GM12878 (cell line): ENCODE measurements at regions not wholly inside any gene's neighbourhood (a gene's known extent, or its start where the extent isn't known, plus 50 kb on each side); places are given as distances from the start of the nearest gene placed in this dataset.

Experiments
- ATAC-seq: fragments of 200-7000 bp; cut with Tn5 transposase; 3 replicates; pipeline ENCODE4 v1.9.1; 2020; ENCODE audit warnings: mild to moderate bottlenecking, moderate library complexity
- BruUV-seq: library from RNA; stranded (reverse); fragments of 400-500 nt; replicated peaks from 2 replicates; lab custom pipeline; 2021; lab: Mats Ljungman, UMichigan
- CTCF ChIA-PET: fragments of 300-600 bp; sonication (Branson Sonifier 250); formaldehyde crosslinking; extraction: SDS; loops from one replicate; lab custom pipeline; 2021; ENCODE audit warnings: inconsistent platforms; lab: Yijun Ruan, JAX
- POLR2A ChIA-PET: fragments of 350-600 bp; formaldehyde crosslinking; extraction: SDS; loops from one replicate; lab custom pipeline; 2021; ENCODE audit warnings: inconsistent platforms; lab: Charles Lee
- RAD21 ChIA-PET: fragments of 300-600 bp; sonication (Branson Sonifier 250); formaldehyde crosslinking; loops from one replicate; lab custom pipeline; 2023; ENCODE audit warnings: antibody characterized with exemption; ENCODE audit not compliant: unreplicated experiment; lab: Charles Lee
- SMC1A ChIA-PET: fragments of 300-600 bp; sonication (Branson Sonifier 250); formaldehyde crosslinking; loops from one replicate; lab custom pipeline; 2023; ENCODE audit not compliant: unreplicated experiment, uncharacterized antibody; lab: Charles Lee
- DNase-seq: peaks from one replicate; pipeline ENCODE4 v3.0.0-alpha.2; 2011; ENCODE audit warnings: low read depth, low spot score
- FAIRE-seq: peaks from 3 replicates; lab custom pipeline; 2011; peaks lifted over from hg19 to GRCh38; lab: Jason Lieb, UNC
- H2AFZ ChIP-seq: 2 replicates; pipeline ENCODE4 v1.6.0; 2011; ENCODE audit warnings: low read depth, low read length, control low read depth; ENCODE audit not compliant: control insufficient read depth
- H3K27ac ChIP-seq: 2 replicates; pipeline ENCODE4 v1.5.1; 2011; ENCODE audit warnings: control low read depth; ENCODE audit not compliant: control insufficient read depth, insufficient read depth
- H3K27me3 ChIP-seq, 2 experiments: replicated peaks in 1 of 2; 2 replicates each; pipeline versions ENCODE4 v1.6.0 to v1.6.1; 2011; ENCODE audit warnings: low read length in 1 of 2; ENCODE audit not compliant: control insufficient read depth in 2 of 2, insufficient read depth in 2 of 2
- H3K36me3 ChIP-seq, 2 experiments: 2 replicates each; pipeline ENCODE4 v1.5.1; 2011; ENCODE audit warnings: low read length in 1 of 2; ENCODE audit not compliant: control insufficient read depth in 2 of 2, insufficient read depth in 2 of 2
- H3K4me1 ChIP-seq: 2 replicates; pipeline ENCODE4 v1.6.1; 2011; ENCODE audit warnings: mild to moderate bottlenecking, low read length, moderate library complexity, mixed read lengths; ENCODE audit not compliant: control insufficient read depth, insufficient read depth
- H3K4me2 ChIP-seq: 2 replicates; pipeline ENCODE4 v1.6.0; 2011; ENCODE audit warnings: control low read depth; ENCODE audit not compliant: control insufficient read depth, insufficient read depth
- H3K4me3 ChIP-seq: fragments of 200-600 bp; sonication (generic); 2 replicates; pipeline ENCODE4 v1.5.1; 2016
- H3K79me2 ChIP-seq: 2 replicates; pipeline ENCODE4 v1.6.0; 2011; ENCODE audit warnings: low read length; ENCODE audit not compliant: control insufficient read depth, insufficient read depth
- H3K9ac ChIP-seq: 2 replicates; pipeline ENCODE4 v1.8.0; 2011; ENCODE audit warnings: low read length, control low read depth, mixed read lengths; ENCODE audit not compliant: control insufficient read depth, insufficient read depth
- H3K9me3 ChIP-seq: replicated peaks from 3 replicates; pipeline ENCODE4 v1.5.1; 2011; ENCODE audit warnings: mild to moderate bottlenecking, low read length; ENCODE audit not compliant: control insufficient read depth, insufficient read depth
- H4K20me1 ChIP-seq: 2 replicates; pipeline ENCODE4 v1.6.0; 2011; ENCODE audit not compliant: control insufficient read depth, insufficient read depth
- CHD2 ChIP-seq: IDR thresholded peaks from 2 replicates; pipeline ENCODE4 v1.6.1; 2011; ENCODE audit warnings: low read depth, low read length, improper control_type of control experiment, borderline replicate concordance
- CHD4 ChIP-seq: fragments of 200-600 bp; sonication (generic); IDR thresholded peaks from 2 replicates; pipeline ENCODE4 v1.6.1; 2016; ENCODE audit warnings: mild to moderate bottlenecking
- IRF4 ChIP-seq: IDR thresholded peaks from 2 replicates; pipeline ENCODE4 v1.6.1; 2011; ENCODE audit warnings: low read depth, low read length
- IRF5 ChIP-seq: fragments of 450-650 bp; IDR thresholded peaks from 2 replicates; pipeline ENCODE4 v1.6.1; 2017; ENCODE audit warnings: borderline replicate concordance
- KAT2A ChIP-seq: conservative IDR thresholded peaks from 2 replicates; pipeline ENCODE4 v1.6.1; 2011; ENCODE audit warnings: low read depth, low read length; ENCODE audit not compliant: control insufficient read depth
- MEF2B ChIP-seq: fragments of 450-650 bp; IDR thresholded peaks from 2 replicates; pipeline ENCODE4 v1.6.1; 2018; ENCODE audit warnings: mild to moderate bottlenecking, moderate library complexity; ENCODE audit not compliant: partially characterized antibody, poor library complexity, severe bottlenecking
- MXI1 ChIP-seq: fragments of 150-350 bp; IDR thresholded peaks from 2 replicates; pipeline ENCODE4 v1.6.1; 2011; ENCODE audit warnings: low read depth, mild to moderate bottlenecking, inconsistent platforms, low read length, improper control_type of control experiment
- MYB ChIP-seq: fragments of 150-350 bp; IDR thresholded peaks from 2 replicates; pipeline ENCODE4 v1.6.1; 2014; ENCODE audit warnings: mild to moderate bottlenecking, low read depth, low read length, borderline replicate concordance
- NKRF ChIP-seq: fragments of 450-650 bp; conservative IDR thresholded peaks from 2 replicates; pipeline ENCODE4 v1.6.1; 2017; ENCODE audit warnings: mild to moderate bottlenecking, moderate library complexity
- NR2C2 ChIP-seq: IDR thresholded peaks from 2 replicates; pipeline ENCODE4 v1.6.1; 2011; ENCODE audit warnings: borderline replicate concordance, low read depth; ENCODE audit not compliant: control insufficient read depth, insufficient read length
- NRF1 ChIP-seq: conservative IDR thresholded peaks from 2 replicates; pipeline ENCODE4 v1.6.1; 2011; ENCODE audit warnings: mild to moderate bottlenecking, low read depth, low read length, improper control_type of control experiment
- PAX8 ChIP-seq: fragments of 450-650 bp; IDR thresholded peaks from 2 replicates; pipeline ENCODE4 v1.6.1; 2017; ENCODE audit warnings: mild to moderate bottlenecking, moderate library complexity
- RCOR1 ChIP-seq: conservative IDR thresholded peaks from 2 replicates; pipeline ENCODE4 v1.6.1; 2012; ENCODE audit warnings: low read depth, low read length, improper control_type of control experiment
- SMAD5 ChIP-seq: IDR thresholded peaks from 2 replicates; pipeline ENCODE4 v1.6.1; 2016; ENCODE audit warnings: antibody characterized with exemption, low read depth
- SMC3 ChIP-seq: IDR thresholded peaks from 2 replicates; pipeline ENCODE4 v1.6.1; 2011; ENCODE audit warnings: low read length, improper control_type of control experiment, borderline replicate concordance
- ZNF217 ChIP-seq: fragments of 450-650 bp; IDR thresholded peaks from 2 replicates; pipeline ENCODE4 v1.6.1; 2017; ENCODE audit warnings: antibody characterized with exemption, mild to moderate bottlenecking
- ZNF24 ChIP-seq: fragments of 450-650 bp; IDR thresholded peaks from 2 replicates; pipeline ENCODE4 v1.6.1; 2017; ENCODE audit warnings: antibody characterized with exemption, mild to moderate bottlenecking
- ZNF622 ChIP-seq: fragments of 450-650 bp; IDR thresholded peaks from 2 replicates; pipeline ENCODE4 v1.6.1; 2017; ENCODE audit warnings: mild to moderate bottlenecking, inconsistent platforms
- WGBS: methylation state at CpG from one replicate; pipeline ENCODE4 v1.1.6; 2016; ENCODE audit warnings: low lambda C conversion rate; ENCODE audit not compliant: insufficient replicate concordance, insufficient coverage; ENCODE audit errors: missing lambda C conversion rate; 5-methylcytosine and 5-hydroxymethylcytosine counted together
- in situ Hi-C: fragments of 300-500 bp; cut with MboI; formaldehyde crosslinking; loops from 9 replicates; pipeline ENCODE4 v1.14.3; 2018; ENCODE audit warnings: mixed read lengths
- intact Hi-C: fragments of 100-400 bp; cut with micrococcal nuclease; formaldehyde crosslinking; loops from one replicate; pipeline ENCODE4 v1.14.2; 2022; ENCODE audit not compliant: unreplicated experiment

GRCh38 chr22:49417326-49417725, 410.3 kb downstream of the BRD1 start:
- no peaks in the 10 kb centered on the region; the same call in 2 of the 3 replicates for H3K9me3 ChIP-seq
- intact Hi-C loops (no loop called here), in situ Hi-C loops (no loop called here)
- DNase-seq, result no peak
- SMC1A ChIA-PET, result no interaction called here
- H3K4me2 ChIP-seq, result no peak overlapping the region
- H3K27me3 ChIP-seq, result no peaks in the 10 kb centered on the region
- 20% methylated on average over 7 of the region's 7 CpGs for WGBS
- no peaks in the 10 kb centered on the region for H4K20me1 ChIP-seq
- POLR2A ChIA-PET, result no interaction called here
- H3K36me3 ChIP-seq, result no peaks in the 10 kb centered on the region
- H3K4me1 ChIP-seq, result no peaks in the 10 kb centered on the region
- TF ChIP-seq CHD2 (no peak), NKRF (no peak), ZNF24 (no peak), CHD4 (no peak), PAX8 (no peak), ZNF217 (no peak), NRF1 (no peak), KAT2A (no peak), RCOR1 (no peak), SMAD5 (no peak), MXI1 (no peak), MEF2B (no peak), IRF5 (no peak), IRF4 (no peak), ZNF622 (no peak), SMC3 (no peak), NR2C2 (no peak), MYB (no peak)
- TF ChIP-seq, all 136 proteins: peak for 0
- BruUV-seq, result no TSS peak
- FAIRE-seq, result no peak
- ChIA-PET CTCF (no interaction called here), RAD21 (no interaction called here)
- Histone ChIP-seq H3K4me3 (no peak overlapping the region), H3K9ac (no peak overlapping the region), H3K79me2 (no peaks in the 10 kb centered on the region), H3K27ac (no peak overlapping the region), H2AFZ (no peak overlapping the region)
- no peak for ATAC-seq
